NCI-H748 treated with DMSO at 0.1 percent for 48 hours (cell line): ENCODE measurements at regions not wholly inside any gene's neighbourhood (a gene's known extent, or its start where the extent isn't known, plus 50 kb on each side); places are given as distances from the start of the nearest gene placed in this dataset.
A peak's percentile ranks its signal among the peaks of the same experiment; 100 is the strongest.
"Not testable (repeated sequence)": the region's sequence is repeated elsewhere in the genome, so short reads cannot be mapped to it uniquely, and the experiment has no call there.

Experiments
- DNase-seq: peaks from one replicate; lab custom pipeline; 2025; lab: John Stamatoyannopoulos, UW

- no peak for DNase-seq
Observed at GRCh38 chr17:63250830-63251229, 195.3 kb downstream of the CYB561 start.

GRCh38 chr17:63258785-63259184, 187.3 kb downstream of the CYB561 start:
- no peak for DNase-seq

- no peak for DNase-seq
Observed at GRCh38 chr17:63262751-63263476, 183.2 kb downstream of the CYB561 start.

- DNase-seq = no peak
Observed at GRCh38 chr17:63265526-63265925, 180.6 kb downstream of the CYB561 start.

- no peak for DNase-seq
Observed at GRCh38 chr17:63267846-63268245, 178.3 kb downstream of the CYB561 start.

GRCh38 chr17:63268827-63269226, 177.3 kb downstream of the CYB561 start:
- DNase-seq = no peak

- DNase-seq = no peak
Observed at GRCh38 chr17:63270610-63271009, 175.5 kb downstream of the CYB561 start.

GRCh38 chr17:63274146-63274545, 172.0 kb downstream of the CYB561 start:
- DNase-seq = no peak

GRCh38 chr17:63275318-63275970, 170.7 kb downstream of the CYB561 start:
- DNase-seq = no peak

- DNase-seq = no peak
Observed at GRCh38 chr17:63275971-63276745, 169.9 kb downstream of the CYB561 start.

- no peak for DNase-seq
Observed at GRCh38 chr17:63276821-63277220, 169.3 kb downstream of the CYB561 start.

GRCh38 chr17:63277629-63278028, 168.5 kb downstream of the CYB561 start:
- DNase-seq = no peak

GRCh38 chr17:63278728-63279442, 167.2 kb downstream of the CYB561 start:
- DNase-seq = no peak

- DNase-seq = no peak
Observed at GRCh38 chr17:63279498-63280230, 166.4 kb downstream of the CYB561 start.

GRCh38 chr17:63282455-63282854, 163.7 kb downstream of the CYB561 start:
- DNase-seq = no peak

- DNase-seq = no peak
Observed at GRCh38 chr17:63285551-63285950, 160.6 kb downstream of the CYB561 start.

- no peak for DNase-seq
Observed at GRCh38 chr17:63286254-63286653, 159.9 kb downstream of the CYB561 start.

- DNase-seq = not testable (repeated sequence)
Observed at GRCh38 chr17:63287006-63287405, 159.1 kb downstream of the CYB561 start.

GRCh38 chr17:63289931-63290330, 156.2 kb downstream of the CYB561 start:
- DNase-seq = no peak

- no peak for DNase-seq
Observed at GRCh38 chr17:63290351-63290750, 155.8 kb downstream of the CYB561 start.

- DNase-seq = peak; percentile 21
Observed at GRCh38 chr17:63290784-63291183, 155.3 kb downstream of the CYB561 start.

GRCh38 chr17:63291258-63291657, 154.8 kb downstream of the CYB561 start:
- no peak for DNase-seq
